Spleen (tissue), 7 donors: ENCODE measurements at regions not wholly inside any gene's neighbourhood (a gene's known extent, or its start where the extent isn't known, plus 50 kb on each side); places are given as distances from the start of the nearest gene placed in this dataset.

Source experiments
- CTCF ChIP-seq, 11 experiments: fragments of 200-600 bp in 7 of 11; fragments of 450-650 bp in 4 of 11; sonication (generic) in 4 of 11; IDR thresholded peaks in 8 of 11; conservative IDR thresholded peaks in 3 of 11; 1 replicate in 7 of 11; 2 replicates in 4 of 11; pipeline versions ENCODE4 v1.4.0 to v1.8.0; 2016 to 2021; ENCODE audit warnings: antibody characterized with exemption in 11 of 11, inconsistent platforms in 4 of 11, mild to moderate bottlenecking in 1 of 11
- POLR2A ChIP-seq, 3 donors: fragments of 450-650 bp; IDR thresholded peaks; one replicate each; pipeline ENCODE4 v1.5.1; 2017; ENCODE audit warnings: antibody characterized with exemption in 3 of 3, mild to moderate bottlenecking in 1 of 3
- donor health status: DM: no; HTN: no; CAD: no; lungs with moderate emphysema.
- donor health status: DM: no; HTN: no; CAD: no.
- donor health status: DM: no; HTN: no; CAD: no.

DNA sequence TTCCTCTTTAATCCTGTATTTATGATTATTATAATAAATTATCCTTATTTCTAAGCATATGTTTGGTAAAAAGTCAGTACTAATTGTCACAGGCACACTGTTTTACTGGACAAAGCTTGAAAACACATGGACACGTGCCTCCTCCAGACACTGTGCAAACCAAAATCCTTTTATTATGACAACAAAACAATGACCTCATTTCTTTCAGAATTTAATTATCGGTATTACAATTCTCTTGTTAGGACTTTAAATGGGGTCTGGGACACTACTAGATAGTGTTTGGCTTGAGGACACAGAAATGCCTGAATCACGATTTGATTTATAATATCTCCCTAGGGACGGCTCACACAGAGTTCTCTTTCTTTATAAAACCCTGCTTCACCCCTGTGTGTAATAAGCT, 107.3 kb upstream of the IGSF10 start:
- TF ChIP-seq CTCF (IDR thresholded peaks at IDR 0.05 in 8 of 11, conservative IDR thresholded peaks at IDR 0.05 in 3 of 11) (no peak), POLR2A (IDR thresholded peaks at IDR 0.05) (no peak)
